ENCODE measurements at regions not wholly inside any gene's neighbourhood (a gene's known extent, or its start where the extent isn't known, plus 50 kb on each side); places are given as distances from the start of the nearest gene placed in this dataset.

DNA sequence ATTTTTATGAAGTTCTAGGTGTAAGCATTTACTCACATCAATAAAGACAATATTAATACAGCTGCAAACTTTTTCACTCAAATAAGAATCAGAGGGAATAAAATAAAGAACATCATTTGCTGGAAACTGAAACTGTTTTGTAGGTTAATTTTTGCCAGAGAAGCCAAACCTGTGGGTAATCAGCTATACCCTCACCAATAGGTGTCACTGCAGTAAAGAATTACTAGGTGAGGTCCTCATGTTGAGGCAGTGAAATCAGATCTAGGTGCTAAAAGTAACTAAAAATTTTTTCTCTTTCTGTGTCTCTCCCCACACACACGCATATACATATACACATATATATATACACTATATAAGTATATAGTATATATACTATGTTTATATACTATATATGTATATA is 1016.3 kb upstream of the SEMA6A start:
- no peak overlapping the region for H3K4me2 ChIP-seq
- no peaks in the 10 kb centered on the region for H3K36me3 ChIP-seq (ENCODE audit: insufficient read depth)
- TF ChIP-seq, protein P1, sequence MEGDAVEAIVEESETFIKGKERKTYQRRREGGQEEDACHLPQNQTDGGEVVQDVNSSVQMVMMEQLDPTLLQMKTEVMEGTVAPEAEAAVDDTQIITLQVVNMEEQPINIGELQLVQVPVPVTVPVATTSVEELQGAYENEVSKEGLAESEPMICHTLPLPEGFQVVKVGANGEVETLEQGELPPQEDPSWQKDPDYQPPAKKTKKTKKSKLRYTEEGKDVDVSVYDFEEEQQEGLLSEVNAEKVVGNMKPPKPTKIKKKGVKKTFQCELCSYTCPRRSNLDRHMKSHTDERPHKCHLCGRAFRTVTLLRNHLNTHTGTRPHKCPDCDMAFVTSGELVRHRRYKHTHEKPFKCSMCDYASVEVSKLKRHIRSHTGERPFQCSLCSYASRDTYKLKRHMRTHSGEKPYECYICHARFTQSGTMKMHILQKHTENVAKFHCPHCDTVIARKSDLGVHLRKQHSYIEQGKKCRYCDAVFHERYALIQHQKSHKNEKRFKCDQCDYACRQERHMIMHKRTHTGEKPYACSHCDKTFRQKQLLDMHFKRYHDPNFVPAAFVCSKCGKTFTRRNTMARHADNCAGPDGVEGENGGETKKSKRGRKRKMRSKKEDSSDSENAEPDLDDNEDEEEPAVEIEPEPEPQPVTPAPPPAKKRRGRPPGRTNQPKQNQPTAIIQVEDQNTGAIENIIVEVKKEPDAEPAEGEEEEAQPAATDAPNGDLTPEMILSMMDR (conservative IDR thresholded peaks at IDR 0.05; ENCODE audit: low read depth, low read length), result no peak; the same call in none of the 2 replicates

GRCh38 chr5:117588611-117589010 is 1014.0 kb upstream of the SEMA6A start:
- Histone ChIP-seq H3K4me1 (ENCODE audit: low read depth, poor library complexity, severe bottlenecking) (peaks cover 3% of the 10 kb centered on the region), H3K4me3 (IDR thresholded peaks at IDR 0.05; ENCODE audit: insufficient read depth, low read depth, low read length) (no peak overlapping the region), H3K27ac (no peak overlapping the region), H3K79me2 (ENCODE audit: insufficient read depth, low read depth) (no peaks in the 10 kb centered on the region), H3K9ac (no peak overlapping the region), H3K4me2 (no peak overlapping the region), H2AFZ (ENCODE audit: low read depth) (no peak overlapping the region), H3K27me3 (ENCODE audit: insufficient read depth, low read depth) (no peaks in the 10 kb centered on the region), H4K20me1 (ENCODE audit: insufficient read depth) (no peaks in the 10 kb centered on the region), H3K36me3 (ENCODE audit: insufficient read depth) (no peaks in the 10 kb centered on the region)
- TF ChIP-seq, protein P1 (conservative IDR thresholded peaks at IDR 0.05; ENCODE audit: low read depth, low read length), result no peak

More for the DNA sequence above, 1016.3 kb upstream of the SEMA6A start:
- Histone ChIP-seq H3K79me2 (ENCODE audit: insufficient read depth, low read depth) (no peaks in the 10 kb centered on the region), H3K4me3 (IDR thresholded peaks at IDR 0.05; ENCODE audit: insufficient read depth, low read depth, low read length) (no peak overlapping the region), H3K9ac (no peak overlapping the region), H4K20me1 (ENCODE audit: insufficient read depth) (no peaks in the 10 kb centered on the region), H3K4me1 (ENCODE audit: low read depth, poor library complexity, severe bottlenecking) (peaks cover 3% of the 10 kb centered on the region), H3K27ac (no peak overlapping the region), H2AFZ (ENCODE audit: low read depth) (no peak overlapping the region), H3K27me3 (ENCODE audit: insufficient read depth, low read depth) (no peaks in the 10 kb centered on the region)

DNA sequence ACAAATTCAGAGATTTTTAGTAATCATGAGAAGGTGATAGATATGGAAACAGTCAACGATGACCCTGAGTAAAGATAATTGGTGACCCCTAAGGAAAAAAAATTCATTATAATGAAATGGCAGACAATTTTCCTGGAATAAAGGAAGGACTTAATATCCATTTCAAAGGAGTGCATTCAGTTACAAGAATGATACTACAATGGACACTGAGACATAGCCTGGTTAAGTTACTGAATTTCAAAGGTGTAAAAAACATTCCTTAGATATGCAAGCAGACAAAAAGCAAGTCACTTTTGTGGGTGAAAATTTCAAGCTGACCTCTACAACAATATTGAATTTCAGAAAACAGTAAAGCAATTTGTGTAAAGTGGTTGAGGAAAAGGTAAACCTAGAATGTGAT is 1012.5 kb upstream of the SEMA6A start:
- TF ChIP-seq, protein P1 (conservative IDR thresholded peaks at IDR 0.05; ENCODE audit: low read depth, low read length), result no peak
- Histone ChIP-seq H3K9ac (no peak overlapping the region), H3K27ac (no peak overlapping the region), H3K4me3 (IDR thresholded peaks at IDR 0.05; ENCODE audit: insufficient read depth, low read depth, low read length) (no peak overlapping the region), H4K20me1 (ENCODE audit: insufficient read depth) (no peaks in the 10 kb centered on the region), H3K4me2 (no peak overlapping the region), H3K79me2 (ENCODE audit: insufficient read depth, low read depth) (no peaks in the 10 kb centered on the region), H2AFZ (ENCODE audit: low read depth) (no peak overlapping the region), H3K27me3 (ENCODE audit: insufficient read depth, low read depth) (no peaks in the 10 kb centered on the region), H3K4me1 (ENCODE audit: low read depth, poor library complexity, severe bottlenecking) (peaks cover 3% of the 10 kb centered on the region), H3K36me3 (ENCODE audit: insufficient read depth) (no peaks in the 10 kb centered on the region)

DNA sequence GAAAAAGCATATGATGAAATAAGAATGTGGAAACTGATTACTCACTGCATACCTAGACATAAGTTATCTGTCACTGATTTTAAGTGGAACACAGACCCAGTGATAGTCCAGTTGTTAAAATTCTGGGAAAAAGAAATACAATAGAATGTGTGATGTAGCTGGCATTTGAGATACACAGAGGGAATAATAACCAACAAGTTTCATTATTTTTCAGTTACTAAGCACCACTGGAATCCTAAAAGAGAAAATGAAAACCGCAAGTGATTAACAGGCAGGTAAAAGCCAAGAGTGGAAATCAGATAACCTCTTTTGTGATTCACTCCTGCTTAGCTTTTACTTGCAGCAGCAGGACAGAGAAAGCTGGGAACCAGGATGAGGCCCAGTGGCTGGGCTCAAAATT is 994.0 kb upstream of the SEMA6A start:
- no peaks in the 10 kb centered on the region for H3K79me2 ChIP-seq (ENCODE audit: insufficient read depth, low read depth)
- no peak overlapping the region for H3K27ac ChIP-seq
- no peaks in the 10 kb centered on the region for H4K20me1 ChIP-seq (ENCODE audit: insufficient read depth)
- TF ChIP-seq, protein P1 (conservative IDR thresholded peaks at IDR 0.05; ENCODE audit: low read depth, low read length), result no peak
- H3K4me3 ChIP-seq (IDR thresholded peaks at IDR 0.05; ENCODE audit: insufficient read depth, low read depth, low read length), result no peak overlapping the region
- H3K27me3 ChIP-seq (ENCODE audit: insufficient read depth, low read depth), result no peaks in the 10 kb centered on the region
- H3K36me3 ChIP-seq (ENCODE audit: insufficient read depth), result no peaks in the 10 kb centered on the region
- H2AFZ ChIP-seq (ENCODE audit: low read depth), result no peak overlapping the region
- peak overlapping the region; percentile 17; the same call in 1 of the 2 replicates for H3K4me2 ChIP-seq
- no peak overlapping the region for H3K9ac ChIP-seq
- H3K4me1 ChIP-seq (ENCODE audit: low read depth, poor library complexity, severe bottlenecking), result peaks cover 20% of the 10 kb centered on the region

All from KMS-11 (cell line).